ENCODE measurements at regions not wholly inside any gene's neighbourhood (a gene's known extent, or its start where the extent isn't known, plus 50 kb on each side); places are given as distances from the start of the nearest gene placed in this dataset.

DNA sequence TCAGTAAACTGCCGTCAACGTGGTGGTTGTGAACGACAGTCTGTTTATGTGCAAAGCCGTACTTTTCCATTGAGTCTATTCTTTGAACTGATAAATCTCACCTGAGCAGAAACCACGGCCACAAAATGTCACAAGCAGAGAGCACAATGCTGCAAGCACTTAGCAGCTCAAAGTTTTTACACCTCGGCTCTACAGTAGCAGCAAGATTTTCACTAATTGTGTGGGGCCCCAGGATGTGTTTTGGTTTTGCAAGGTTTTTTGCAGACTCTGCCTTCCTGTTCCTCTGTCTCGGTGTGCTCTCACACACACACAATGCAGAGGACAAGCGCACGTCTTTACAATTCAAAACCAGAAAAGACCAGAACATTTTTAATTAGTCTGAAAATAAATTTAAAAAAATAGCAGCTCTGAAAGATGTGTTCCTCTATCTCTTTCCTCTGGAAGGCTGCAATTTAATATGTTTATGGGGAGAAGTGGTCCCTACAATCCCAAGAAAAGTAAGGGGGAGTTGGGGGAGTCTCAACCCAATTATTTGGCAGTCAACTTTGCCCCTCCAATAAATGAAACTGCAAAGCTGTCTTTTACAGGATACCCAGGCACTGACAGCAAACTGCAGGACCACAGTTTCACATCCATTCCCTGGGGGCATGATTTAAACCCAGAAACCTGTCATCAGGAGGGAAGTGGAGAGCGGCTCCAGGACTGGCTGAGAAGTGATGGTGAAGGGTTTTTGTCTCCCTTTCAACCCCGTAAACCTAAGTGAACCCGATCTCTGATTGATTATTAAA lies 73.8 kb upstream of the SFMBT2 start:
- TF ChIP-seq, protein P1, sequence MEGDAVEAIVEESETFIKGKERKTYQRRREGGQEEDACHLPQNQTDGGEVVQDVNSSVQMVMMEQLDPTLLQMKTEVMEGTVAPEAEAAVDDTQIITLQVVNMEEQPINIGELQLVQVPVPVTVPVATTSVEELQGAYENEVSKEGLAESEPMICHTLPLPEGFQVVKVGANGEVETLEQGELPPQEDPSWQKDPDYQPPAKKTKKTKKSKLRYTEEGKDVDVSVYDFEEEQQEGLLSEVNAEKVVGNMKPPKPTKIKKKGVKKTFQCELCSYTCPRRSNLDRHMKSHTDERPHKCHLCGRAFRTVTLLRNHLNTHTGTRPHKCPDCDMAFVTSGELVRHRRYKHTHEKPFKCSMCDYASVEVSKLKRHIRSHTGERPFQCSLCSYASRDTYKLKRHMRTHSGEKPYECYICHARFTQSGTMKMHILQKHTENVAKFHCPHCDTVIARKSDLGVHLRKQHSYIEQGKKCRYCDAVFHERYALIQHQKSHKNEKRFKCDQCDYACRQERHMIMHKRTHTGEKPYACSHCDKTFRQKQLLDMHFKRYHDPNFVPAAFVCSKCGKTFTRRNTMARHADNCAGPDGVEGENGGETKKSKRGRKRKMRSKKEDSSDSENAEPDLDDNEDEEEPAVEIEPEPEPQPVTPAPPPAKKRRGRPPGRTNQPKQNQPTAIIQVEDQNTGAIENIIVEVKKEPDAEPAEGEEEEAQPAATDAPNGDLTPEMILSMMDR (IDR thresholded peaks at IDR 0.05; ENCODE audit: low read length): no peak
- no peak for TF ChIP-seq EZH2 (IDR thresholded peaks at IDR 0.05; ENCODE audit: borderline replicate concordance, low read length)
